ENCODE measurements at regions not wholly inside any gene's neighbourhood (a gene's known extent, or its start where the extent isn't known, plus 50 kb on each side); places are given as distances from the start of the nearest gene placed in this dataset.

GRCh38 chr3:62981962-62982361, 106.7 kb upstream of the CADPS start:
- DNase-seq (ENCODE audit: low read depth in 1 of 2, low spot score in 1 of 2): no peak
- Histone ChIP-seq H3K27me3 (ENCODE audit: insufficient read depth, poor library complexity, severe bottlenecking) (peaks cover 4% of the 10 kb centered on the region), H3K27ac (replicated peaks) (no peak overlapping the region), H3K4me3 (replicated peaks; ENCODE audit: insufficient read depth, low read length) (no peak overlapping the region)
- TF ChIP-seq GABPA (IDR thresholded peaks at IDR 0.05; ENCODE audit: low read depth): no peak
- no peak for TF ChIP-seq SPI1 (IDR thresholded peaks at IDR 0.05; ENCODE audit: borderline replicate concordance, low read depth)
- TF ChIP-seq REST (IDR thresholded peaks at IDR 0.05; ENCODE audit: insufficient replicate concordance, low read depth): no peak
- TF ChIP-seq CTCF (IDR thresholded peaks at IDR 0.05; ENCODE audit: insufficient read depth, low read length): no peak
- TF ChIP-seq POLR2AphosphoS5 (IDR thresholded peaks at IDR 0.05; ENCODE audit: low read depth): no peak

GRCh38 chr3:62982795-62983455, 107.7 kb upstream of the CADPS start:
- no peak overlapping the region for H3K4me3 ChIP-seq (replicated peaks; ENCODE audit: insufficient read depth, low read length)
- peaks cover 4% of the 10 kb centered on the region for H3K27me3 ChIP-seq (ENCODE audit: insufficient read depth, poor library complexity, severe bottlenecking)
- no peak for DNase-seq (ENCODE audit: low read depth in 1 of 2, low spot score in 1 of 2)
- H3K27ac ChIP-seq (replicated peaks): no peak overlapping the region
- no peak for TF ChIP-seq SPI1 (IDR thresholded peaks at IDR 0.05; ENCODE audit: borderline replicate concordance, low read depth)

- no peak overlapping the region for H3K4me3 ChIP-seq (replicated peaks; ENCODE audit: insufficient read depth, low read length)
- no peak overlapping the region for H3K27ac ChIP-seq (replicated peaks)
- no peak for DNase-seq (ENCODE audit: low read depth in 1 of 2, low spot score in 1 of 2)
- H3K27me3 ChIP-seq (ENCODE audit: insufficient read depth, poor library complexity, severe bottlenecking): peaks cover 4% of the 10 kb centered on the region
- TF ChIP-seq SPI1 (IDR thresholded peaks at IDR 0.05; ENCODE audit: borderline replicate concordance, low read depth): no peak
- TF ChIP-seq GABPA (IDR thresholded peaks at IDR 0.05; ENCODE audit: low read depth): no peak
- no peak for TF ChIP-seq POLR2AphosphoS5 (IDR thresholded peaks at IDR 0.05; ENCODE audit: low read depth)
These were observed 110.8 kb upstream of the CADPS start for GRCh38 chr3:62986061-62986460.

- no peak for DNase-seq (ENCODE audit: low read depth in 1 of 2, low spot score in 1 of 2)
- TF ChIP-seq SPI1 (IDR thresholded peaks at IDR 0.05; ENCODE audit: borderline replicate concordance, low read depth) (no peak), CTCF (IDR thresholded peaks at IDR 0.05; ENCODE audit: insufficient read depth, low read length) (no peak), GABPA (IDR thresholded peaks at IDR 0.05; ENCODE audit: low read depth) (no peak), REST (IDR thresholded peaks at IDR 0.05; ENCODE audit: insufficient replicate concordance, low read depth) (no peak), POLR2AphosphoS5 (IDR thresholded peaks at IDR 0.05; ENCODE audit: low read depth) (no peak)
- H3K27me3 ChIP-seq (ENCODE audit: insufficient read depth, poor library complexity, severe bottlenecking): no peaks in the 10 kb centered on the region
- no peak overlapping the region for H3K27ac ChIP-seq (replicated peaks)
- H3K4me3 ChIP-seq (replicated peaks; ENCODE audit: insufficient read depth, low read length): no peak overlapping the region
These were observed 112.5 kb upstream of the CADPS start for GRCh38 chr3:62987721-62988120.

Measured in HL-60 (cell line).